ENCODE measurements at regions not wholly inside any gene's neighbourhood (a gene's known extent, or its start where the extent isn't known, plus 50 kb on each side); places are given as distances from the start of the nearest gene placed in this dataset.
"Not testable (repeated sequence)": the region's sequence is repeated elsewhere in the genome, so short reads cannot be mapped to it uniquely, and the experiment has no call there.

DNA sequence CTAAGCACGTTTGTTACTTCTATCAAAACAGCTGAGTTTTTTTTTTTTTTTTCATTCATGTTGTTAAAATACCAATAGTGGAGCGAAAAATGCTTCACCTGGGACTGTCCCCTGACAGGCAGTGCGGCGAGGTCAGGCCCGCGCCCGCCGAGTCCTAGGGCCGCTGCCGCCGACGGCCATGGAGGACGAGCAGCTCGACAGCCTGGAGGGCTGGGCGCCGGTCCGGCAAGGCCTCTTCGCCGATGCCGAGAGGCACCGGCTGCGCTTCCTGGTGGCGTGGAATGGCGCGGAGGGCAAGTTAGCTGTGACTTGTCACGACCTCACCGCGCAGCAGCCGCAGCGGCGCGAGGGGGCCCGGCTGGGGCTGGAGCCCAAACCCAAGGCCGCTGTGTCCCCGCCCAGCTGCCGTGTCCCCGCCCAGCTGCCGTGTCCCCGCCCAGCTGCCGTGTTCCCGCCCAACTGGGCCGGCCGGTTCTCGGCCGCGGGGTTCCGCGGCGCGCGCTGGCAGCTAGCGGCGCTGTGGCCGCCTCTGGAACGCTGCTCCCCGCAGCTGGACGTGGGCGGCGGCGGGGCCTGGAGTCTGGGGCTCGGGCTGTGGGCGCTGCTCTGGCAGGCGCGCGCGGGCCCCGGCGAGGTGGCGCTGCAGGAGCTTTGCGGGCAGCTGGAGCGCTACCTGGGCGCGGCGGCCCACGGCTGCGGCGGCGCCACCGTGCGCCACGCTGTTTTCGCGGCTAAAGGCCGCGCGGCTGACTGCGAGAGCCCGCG lies 56.7 kb upstream of the GOLGA8R start:
- TF ChIP-seq, protein P1, sequence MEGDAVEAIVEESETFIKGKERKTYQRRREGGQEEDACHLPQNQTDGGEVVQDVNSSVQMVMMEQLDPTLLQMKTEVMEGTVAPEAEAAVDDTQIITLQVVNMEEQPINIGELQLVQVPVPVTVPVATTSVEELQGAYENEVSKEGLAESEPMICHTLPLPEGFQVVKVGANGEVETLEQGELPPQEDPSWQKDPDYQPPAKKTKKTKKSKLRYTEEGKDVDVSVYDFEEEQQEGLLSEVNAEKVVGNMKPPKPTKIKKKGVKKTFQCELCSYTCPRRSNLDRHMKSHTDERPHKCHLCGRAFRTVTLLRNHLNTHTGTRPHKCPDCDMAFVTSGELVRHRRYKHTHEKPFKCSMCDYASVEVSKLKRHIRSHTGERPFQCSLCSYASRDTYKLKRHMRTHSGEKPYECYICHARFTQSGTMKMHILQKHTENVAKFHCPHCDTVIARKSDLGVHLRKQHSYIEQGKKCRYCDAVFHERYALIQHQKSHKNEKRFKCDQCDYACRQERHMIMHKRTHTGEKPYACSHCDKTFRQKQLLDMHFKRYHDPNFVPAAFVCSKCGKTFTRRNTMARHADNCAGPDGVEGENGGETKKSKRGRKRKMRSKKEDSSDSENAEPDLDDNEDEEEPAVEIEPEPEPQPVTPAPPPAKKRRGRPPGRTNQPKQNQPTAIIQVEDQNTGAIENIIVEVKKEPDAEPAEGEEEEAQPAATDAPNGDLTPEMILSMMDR (IDR thresholded peaks at IDR 0.05; ENCODE audit: insufficient read depth, low read depth, low read length), result not testable (repeated sequence)
- not testable (repeated sequence) for TF ChIP-seq EZH2 (IDR thresholded peaks at IDR 0.05; ENCODE audit: insufficient read depth, low read length)
